SK-N-SH (cell line): ENCODE measurements at regions not wholly inside any gene's neighbourhood (a gene's known extent, or its start where the extent isn't known, plus 50 kb on each side); places are given as distances from the start of the nearest gene placed in this dataset.

Experiments used
- CTCF ChIA-PET: fragments of 300-600, 350-600 bp; formaldehyde crosslinking; extraction: SDS; loops from one replicate; lab custom pipeline; 2021; lab: Yijun Ruan, JAX
- POLR2A ChIA-PET: fragments of 350-600 bp; sonication (Branson Sonifier 250); formaldehyde crosslinking; extraction: SDS; loops from one replicate; lab custom pipeline; 2020; ENCODE audit warnings: antibody characterized with exemption, inconsistent platforms; lab: Yijun Ruan, JAX
- DNase-seq: peaks from one replicate; pipeline ENCODE4 v3.0.0; 2012
- H2AFZ ChIP-seq: fragments of 200-600 bp; sonication (generic); 2 replicates; pipeline ENCODE4 v1.8.1; 2016; ENCODE audit warnings: antibody characterized with exemption, mild to moderate bottlenecking, low read depth
- H3F3A ChIP-seq: fragments of 200-600 bp; sonication (generic); replicated peaks from 2 replicates; pipeline ENCODE3; 2016; ENCODE audit warnings: antibody characterized with exemption, mild to moderate bottlenecking; ENCODE audit not compliant: insufficient read depth
- H3K27ac ChIP-seq, 2 experiments: fragments of 200-500 bp in 1 of 2; fragments of 200-600 bp in 1 of 2; sonication (Bioruptor generic) in 1 of 2; sonication (generic), shearing (Covaris generic) in 1 of 2; 2 replicates each; pipeline versions ENCODE4 v1.5.1 to v1.6.1; 2014 to 2016; ENCODE audit warnings: low read depth in 2 of 2, inconsistent platforms in 1 of 2, low read length in 1 of 2, mild to moderate bottlenecking in 1 of 2, mixed read lengths in 1 of 2
- H3K27me3 ChIP-seq: fragments of 200-600 bp; sonication (generic), shearing (Covaris generic); 2 replicates; pipeline ENCODE4 v1.6.1; 2016; ENCODE audit warnings: mixed run types; ENCODE audit not compliant: insufficient read depth
- H3K36me3 ChIP-seq, 2 experiments: fragments of 200-500 bp in 1 of 2; fragments of 200-600 bp in 1 of 2; sonication (Bioruptor generic) in 1 of 2; sonication (generic) in 1 of 2; replicated peaks in 1 of 2; 2 replicates each; pipeline versions ENCODE3 to v1.5.1; 2014 to 2016; ENCODE audit warnings: low read length in 1 of 2, mild to moderate bottlenecking in 1 of 2; ENCODE audit not compliant: insufficient read depth in 2 of 2, control insufficient read depth in 1 of 2
- H3K4me1 ChIP-seq, 2 experiments: fragments of 200-500 bp in 1 of 2; fragments of 200-600 bp in 1 of 2; sonication (Bioruptor generic) in 1 of 2; sonication (generic), shearing (Covaris generic) in 1 of 2; 2 replicates each; pipeline versions ENCODE4 v1.5.1 to v1.6.1; 2014 to 2016; ENCODE audit warnings: low read depth in 1 of 2, low read length in 1 of 2, mixed run types in 1 of 2; ENCODE audit not compliant: insufficient read depth in 2 of 2, control insufficient read depth in 1 of 2
- H3K4me2 ChIP-seq: fragments of 200-600 bp; sonication (generic), shearing (Covaris generic); 2 replicates; pipeline ENCODE4 v1.6.1; 2017; ENCODE audit warnings: mixed run types
- H3K4me3 ChIP-seq, 2 experiments: fragments of 200-500 bp in 1 of 2; fragments of 200-600 bp in 1 of 2; sonication (Bioruptor generic) in 1 of 2; sonication (generic), shearing (Covaris generic) in 1 of 2; 2 replicates each; pipeline versions ENCODE4 v1.5.1 to v1.8.1; 2014 to 2016; ENCODE audit warnings: low read depth in 2 of 2, inconsistent platforms in 1 of 2, low read length in 1 of 2, mild to moderate bottlenecking in 1 of 2, mixed read lengths in 1 of 2, moderate library complexity in 1 of 2
- H3K79me2 ChIP-seq: fragments of 200-600 bp; sonication (generic); 2 replicates; pipeline ENCODE4 v1.8.1; 2017; ENCODE audit warnings: mild to moderate bottlenecking; ENCODE audit not compliant: insufficient read depth
- H3K9ac ChIP-seq: fragments of 200-600 bp; sonication (generic); 2 replicates; pipeline ENCODE4 v1.6.1; 2017; ENCODE audit warnings: mixed run types
- H3K9me2 ChIP-seq: fragments of 200-600 bp; sonication (generic); 2 replicates; pipeline ENCODE4 v1.6.1; 2017; ENCODE audit warnings: mixed run types
- H3K9me3 ChIP-seq: fragments of 200-600 bp; sonication (generic); 2 replicates; pipeline ENCODE4 v1.6.1; 2017; ENCODE audit warnings: mixed run types, mild to moderate bottlenecking, moderate library complexity
- H4K20me1 ChIP-seq: fragments of 200-600 bp; sonication (generic); 2 replicates; pipeline ENCODE4 v1.6.1; 2017; ENCODE audit warnings: mild to moderate bottlenecking, mixed run types; ENCODE audit not compliant: insufficient read depth
- ELF1 ChIP-seq: IDR thresholded peaks from 2 replicates; pipeline ENCODE4 v1.4.0; 2012
- EP300 ChIP-seq, 2 experiments: IDR thresholded peaks; 2 replicates each; pipeline versions ENCODE4 v1.4.0 to v1.6.1; 2012; ENCODE audit warnings: borderline replicate concordance in 1 of 2, low read depth in 1 of 2, low read length in 1 of 2
- EZH2phosphoT487 ChIP-seq: fragments of 200-600 bp; sonication (generic); IDR thresholded peaks from 2 replicates; pipeline ENCODE4 v1.6.1; 2017; ENCODE audit warnings: low read depth, mixed run types, mild to moderate bottlenecking, antibody characterized with exemption, moderate library complexity, borderline replicate concordance
- GATA2 ChIP-seq: sonication (generic); formaldehyde crosslinking; IDR thresholded peaks from 2 replicates; pipeline ENCODE4 v1.5.0; 2020; ENCODE audit warnings: mild to moderate bottlenecking, missing genetic modification reagents
- JUND ChIP-seq: IDR thresholded peaks from 2 replicates; pipeline ENCODE4 v1.4.0; 2012
- MAX ChIP-seq: IDR thresholded peaks from 2 replicates; pipeline ENCODE4 v1.4.0; 2012; ENCODE audit warnings: low read depth
- NFIC ChIP-seq: IDR thresholded peaks from 2 replicates; pipeline ENCODE4 v1.4.0; 2012; ENCODE audit warnings: borderline replicate concordance
- POLR2AphosphoS5 ChIP-seq: IDR thresholded peaks from 2 replicates; pipeline ENCODE4 v1.6.1; 2012; ENCODE audit warnings: low read depth, low read length
- RAD21 ChIP-seq: IDR thresholded peaks from 2 replicates; pipeline ENCODE4 v1.6.1; 2012; ENCODE audit warnings: mild to moderate bottlenecking, low read length
- RCOR1 ChIP-seq: fragments of 150-350 bp; IDR thresholded peaks from 2 replicates; pipeline ENCODE4 v1.6.1; 2017; ENCODE audit warnings: antibody characterized with exemption, low read length
- REST ChIP-seq: IDR thresholded peaks from 2 replicates; pipeline ENCODE4 v1.6.1; 2012; ENCODE audit warnings: mild to moderate bottlenecking, low read depth, low read length, moderate library complexity
- RFX5 ChIP-seq: IDR thresholded peaks from 2 replicates; pipeline ENCODE4 v1.6.1; 2012; ENCODE audit warnings: mild to moderate bottlenecking, improper control_type of control experiment, low read length
- SMC3 ChIP-seq: IDR thresholded peaks from 2 replicates; pipeline ENCODE4 v1.6.1; 2012; ENCODE audit warnings: low read depth, low read length, improper control_type of control experiment
- TAF1 ChIP-seq: IDR thresholded peaks from 2 replicates; pipeline ENCODE4 v1.6.1; 2012; ENCODE audit warnings: low read depth, mild to moderate bottlenecking, low read length, moderate library complexity, borderline replicate concordance
- TCF12 ChIP-seq: IDR thresholded peaks from 2 replicates; pipeline ENCODE4 v1.4.0; 2012
- USF1 ChIP-seq: IDR thresholded peaks from 2 replicates; pipeline ENCODE4 v1.4.0; 2012; ENCODE audit warnings: low read depth, borderline replicate concordance
- WGBS: methylation state at CpG from one replicate; pipeline ENCODE4 v1.1.6; 2017; ENCODE audit warnings: low lambda C conversion rate; 5-methylcytosine and 5-hydroxymethylcytosine counted together
- TF ChIP-seq, protein P1 (sequence below): fragments of 200-600 bp; sonication (generic); IDR thresholded peaks from 2 replicates; pipeline ENCODE4 v1.6.1; 2017; ENCODE audit warnings: antibody characterized with exemption, mild to moderate bottlenecking, moderate library complexity
- TF ChIP-seq, protein P2 (sequence below): fragments of 150-350 bp; IDR thresholded peaks from 2 replicates; pipeline ENCODE4 v1.6.1; 2016; ENCODE audit warnings: mild to moderate bottlenecking, low read depth, low read length
- TF ChIP-seq, protein P3 (sequence below): IDR thresholded peaks from 2 replicates; pipeline ENCODE4; 2012

GRCh38 chr12:28618772-28619171, 428.5 kb downstream of the CCDC91 start (continued):
- TF ChIP-seq USF1 (no peak), EZH2phosphoT487 (no peak), TAF1 (no peak)
- TF ChIP-seq, protein P1, sequence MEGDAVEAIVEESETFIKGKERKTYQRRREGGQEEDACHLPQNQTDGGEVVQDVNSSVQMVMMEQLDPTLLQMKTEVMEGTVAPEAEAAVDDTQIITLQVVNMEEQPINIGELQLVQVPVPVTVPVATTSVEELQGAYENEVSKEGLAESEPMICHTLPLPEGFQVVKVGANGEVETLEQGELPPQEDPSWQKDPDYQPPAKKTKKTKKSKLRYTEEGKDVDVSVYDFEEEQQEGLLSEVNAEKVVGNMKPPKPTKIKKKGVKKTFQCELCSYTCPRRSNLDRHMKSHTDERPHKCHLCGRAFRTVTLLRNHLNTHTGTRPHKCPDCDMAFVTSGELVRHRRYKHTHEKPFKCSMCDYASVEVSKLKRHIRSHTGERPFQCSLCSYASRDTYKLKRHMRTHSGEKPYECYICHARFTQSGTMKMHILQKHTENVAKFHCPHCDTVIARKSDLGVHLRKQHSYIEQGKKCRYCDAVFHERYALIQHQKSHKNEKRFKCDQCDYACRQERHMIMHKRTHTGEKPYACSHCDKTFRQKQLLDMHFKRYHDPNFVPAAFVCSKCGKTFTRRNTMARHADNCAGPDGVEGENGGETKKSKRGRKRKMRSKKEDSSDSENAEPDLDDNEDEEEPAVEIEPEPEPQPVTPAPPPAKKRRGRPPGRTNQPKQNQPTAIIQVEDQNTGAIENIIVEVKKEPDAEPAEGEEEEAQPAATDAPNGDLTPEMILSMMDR: no peak
- TF ChIP-seq, all 33 proteins: peak for 0

GRCh38 chr12:28620281-28620680, 430.0 kb downstream of the CCDC91 start:
- no peak overlapping the region for H3K9ac ChIP-seq
- no peaks in the 10 kb centered on the region for H4K20me1 ChIP-seq
- no peaks in the 10 kb centered on the region for H3F3A ChIP-seq
- H3K4me3 ChIP-seq: no peak overlapping the region
- H3K79me2 ChIP-seq: no peaks in the 10 kb centered on the region
- peaks cover 9% of the 10 kb centered on the region; the same call in 1 of the 2 replicates for H3K9me3 ChIP-seq
- H3K27me3 ChIP-seq: no peaks in the 10 kb centered on the region
- no peaks in the 10 kb centered on the region for H3K9me2 ChIP-seq
- no peak overlapping the region for H3K4me2 ChIP-seq
- H3K36me3 ChIP-seq: no peaks in the 10 kb centered on the region
- no peak overlapping the region for H2AFZ ChIP-seq
- no peak for TF ChIP-seq RCOR1
- TF ChIP-seq EZH2phosphoT487: no peak
- TF ChIP-seq RFX5: no peak
- TF ChIP-seq, protein P1: no peak
- TF ChIP-seq MAX: no peak
- TF ChIP-seq, protein P2, sequence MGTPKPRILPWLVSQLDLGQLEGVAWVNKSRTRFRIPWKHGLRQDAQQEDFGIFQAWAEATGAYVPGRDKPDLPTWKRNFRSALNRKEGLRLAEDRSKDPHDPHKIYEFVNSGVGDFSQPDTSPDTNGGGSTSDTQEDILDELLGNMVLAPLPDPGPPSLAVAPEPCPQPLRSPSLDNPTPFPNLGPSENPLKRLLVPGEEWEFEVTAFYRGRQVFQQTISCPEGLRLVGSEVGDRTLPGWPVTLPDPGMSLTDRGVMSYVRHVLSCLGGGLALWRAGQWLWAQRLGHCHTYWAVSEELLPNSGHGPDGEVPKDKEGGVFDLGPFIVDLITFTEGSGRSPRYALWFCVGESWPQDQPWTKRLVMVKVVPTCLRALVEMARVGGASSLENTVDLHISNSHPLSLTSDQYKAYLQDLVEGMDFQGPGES: no peak
- no peak for TF ChIP-seq TCF12
- no peak for TF ChIP-seq SMC3
- TF ChIP-seq POLR2AphosphoS5: no peak
- TF ChIP-seq, protein P3, sequence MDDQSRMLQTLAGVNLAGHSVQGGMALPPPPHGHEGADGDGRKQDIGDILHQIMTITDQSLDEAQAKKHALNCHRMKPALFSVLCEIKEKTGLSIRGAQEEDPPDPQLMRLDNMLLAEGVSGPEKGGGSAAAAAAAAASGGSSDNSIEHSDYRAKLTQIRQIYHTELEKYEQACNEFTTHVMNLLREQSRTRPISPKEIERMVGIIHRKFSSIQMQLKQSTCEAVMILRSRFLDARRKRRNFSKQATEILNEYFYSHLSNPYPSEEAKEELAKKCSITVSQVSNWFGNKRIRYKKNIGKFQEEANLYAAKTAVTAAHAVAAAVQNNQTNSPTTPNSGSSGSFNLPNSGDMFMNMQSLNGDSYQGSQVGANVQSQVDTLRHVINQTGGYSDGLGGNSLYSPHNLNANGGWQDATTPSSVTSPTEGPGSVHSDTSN: no peak
- no peak for TF ChIP-seq REST
- TF ChIP-seq RAD21: no peak
- no peak for TF ChIP-seq USF1
- no peak for TF ChIP-seq GATA2 (CRISPR knock-in tag)
- no peak for TF ChIP-seq JUND
- no peak for TF ChIP-seq EP300 (IDR thresholded peaks at IDR 0.05; ENCODE audit: borderline replicate concordance in 1 of 2, low read depth in 1 of 2, low read length in 1 of 2)
- TF ChIP-seq ELF1: no peak
- TF ChIP-seq NFIC: no peak
- TF ChIP-seq, all 33 proteins: peak for 0
- no peak overlapping the region for H3K27ac ChIP-seq
- WGBS: 75% methylated on average over 3 of the region's 3 CpGs
- POLR2A ChIA-PET: no interaction called here
- peak; percentile 18 for DNase-seq
- H3K4me1 ChIP-seq: no peaks in the 10 kb centered on the region
- CTCF ChIA-PET: interaction anchor here (1.2 to 1.9 kb wide), 2 partner anchors 12 kb away, joined by 3 to 8 read pairs; no protein-coding TSS in a partner anchor
